ENCODE measurements at regions not wholly inside any gene's neighbourhood (a gene's known extent, or its start where the extent isn't known, plus 50 kb on each side); places are given as distances from the start of the nearest gene placed in this dataset.

GRCh38 chr1:72830606-72831390 is 548.5 kb upstream of the NEGR1 start:
- no peak for DNase-seq (ENCODE audit: low spot score)
- Histone ChIP-seq H3K9me3 (peaks cover 0 to 29% of the 10 kb centered on the region in 2 donors), H3K36me3 (no peaks in the 10 kb centered on the region), H3K4me1 (no peaks in the 10 kb centered on the region), H3K27ac (no peak overlapping the region), H3K27me3 (no peaks in the 10 kb centered on the region), H3K4me3 (no peak overlapping the region)
- TF ChIP-seq, protein P1, sequence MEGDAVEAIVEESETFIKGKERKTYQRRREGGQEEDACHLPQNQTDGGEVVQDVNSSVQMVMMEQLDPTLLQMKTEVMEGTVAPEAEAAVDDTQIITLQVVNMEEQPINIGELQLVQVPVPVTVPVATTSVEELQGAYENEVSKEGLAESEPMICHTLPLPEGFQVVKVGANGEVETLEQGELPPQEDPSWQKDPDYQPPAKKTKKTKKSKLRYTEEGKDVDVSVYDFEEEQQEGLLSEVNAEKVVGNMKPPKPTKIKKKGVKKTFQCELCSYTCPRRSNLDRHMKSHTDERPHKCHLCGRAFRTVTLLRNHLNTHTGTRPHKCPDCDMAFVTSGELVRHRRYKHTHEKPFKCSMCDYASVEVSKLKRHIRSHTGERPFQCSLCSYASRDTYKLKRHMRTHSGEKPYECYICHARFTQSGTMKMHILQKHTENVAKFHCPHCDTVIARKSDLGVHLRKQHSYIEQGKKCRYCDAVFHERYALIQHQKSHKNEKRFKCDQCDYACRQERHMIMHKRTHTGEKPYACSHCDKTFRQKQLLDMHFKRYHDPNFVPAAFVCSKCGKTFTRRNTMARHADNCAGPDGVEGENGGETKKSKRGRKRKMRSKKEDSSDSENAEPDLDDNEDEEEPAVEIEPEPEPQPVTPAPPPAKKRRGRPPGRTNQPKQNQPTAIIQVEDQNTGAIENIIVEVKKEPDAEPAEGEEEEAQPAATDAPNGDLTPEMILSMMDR (IDR thresholded peaks at IDR 0.05), result no peak

DNA sequence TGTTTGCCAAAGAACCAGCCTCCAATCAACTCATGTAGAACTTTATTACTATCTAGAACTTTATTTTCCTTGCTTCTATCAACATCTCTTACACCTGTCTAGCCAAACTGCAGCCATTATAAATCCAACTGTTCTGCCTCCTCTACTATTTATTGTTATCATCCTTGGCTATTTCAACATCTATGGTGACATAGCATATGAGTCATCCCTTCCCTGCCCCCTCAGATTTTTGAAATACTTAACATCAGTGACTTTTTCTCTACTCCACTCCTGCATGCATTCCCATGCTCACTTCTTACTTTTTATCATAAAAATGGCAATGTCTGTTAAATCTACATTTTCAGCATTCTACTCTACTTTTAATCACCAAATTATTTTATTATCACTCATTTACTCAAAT is 544.9 kb upstream of the NEGR1 start:
- peaks cover 0 to 9% of the 10 kb centered on the region in 2 donors for H3K9me3 ChIP-seq
- H3K36me3 ChIP-seq, result no peaks in the 10 kb centered on the region
- no peaks in the 10 kb centered on the region for H3K27me3 ChIP-seq
- H3K4me3 ChIP-seq, result no peak overlapping the region
- no peak overlapping the region for H3K27ac ChIP-seq
- H3K4me1 ChIP-seq, result no peaks in the 10 kb centered on the region
- TF ChIP-seq, protein P1 (IDR thresholded peaks at IDR 0.05), result no peak
- no peak for DNase-seq (ENCODE audit: low spot score)

DNA sequence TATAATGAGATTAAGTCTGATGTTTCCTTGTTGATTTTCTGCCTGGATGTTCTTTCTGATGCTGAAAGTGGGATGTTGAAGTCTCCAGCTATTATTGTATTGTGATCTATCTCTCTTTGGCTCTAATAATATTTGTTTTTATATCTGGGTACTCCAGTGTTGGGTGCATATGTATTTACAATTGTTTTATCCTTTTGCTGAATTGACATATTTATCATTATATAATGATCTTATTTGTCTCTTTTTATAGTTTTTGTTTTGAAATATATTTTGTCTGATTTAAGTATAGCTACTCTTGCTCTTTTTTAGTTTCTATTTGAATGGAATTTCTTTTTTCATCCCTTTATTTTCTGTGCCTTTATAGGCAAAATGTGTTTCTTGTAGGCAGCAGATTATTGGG is 522.2 kb upstream of the NEGR1 start:
- Histone ChIP-seq H3K27me3 (no peaks in the 10 kb centered on the region), H3K4me3 (no peak overlapping the region), H3K36me3 (no peaks in the 10 kb centered on the region), H3K27ac (no peak overlapping the region), H3K4me1 (no peaks in the 10 kb centered on the region), H3K9me3 (no peaks in the 10 kb centered on the region)
- DNase-seq (ENCODE audit: low spot score), result no peak
- TF ChIP-seq, protein P1 (IDR thresholded peaks at IDR 0.05), result no peak

GRCh38 chr1:72781038-72781437 is 498.7 kb upstream of the NEGR1 start:
- H3K36me3 ChIP-seq, result no peaks in the 10 kb centered on the region
- TF ChIP-seq, protein P1 (IDR thresholded peaks at IDR 0.05), result no peak
- DNase-seq (ENCODE audit: low spot score), result no peak
- H3K27ac ChIP-seq, result no peak overlapping the region
- H3K9me3 ChIP-seq, result no peaks in the 10 kb centered on the region
- H3K4me3 ChIP-seq, result no peak overlapping the region
- no peaks in the 10 kb centered on the region for H3K27me3 ChIP-seq
- H3K4me1 ChIP-seq, result no peaks in the 10 kb centered on the region

GRCh38 chr1:72780212-72780611 is 497.9 kb upstream of the NEGR1 start:
- TF ChIP-seq, protein P1 (IDR thresholded peaks at IDR 0.05), result no peak
- DNase-seq (ENCODE audit: low spot score), result no peak
- no peaks in the 10 kb centered on the region for H3K27me3 ChIP-seq
- H3K9me3 ChIP-seq, result no peaks in the 10 kb centered on the region
- no peak overlapping the region for H3K4me3 ChIP-seq
- no peaks in the 10 kb centered on the region for H3K36me3 ChIP-seq
- no peak overlapping the region for H3K27ac ChIP-seq
- H3K4me1 ChIP-seq, result no peaks in the 10 kb centered on the region

DNA sequence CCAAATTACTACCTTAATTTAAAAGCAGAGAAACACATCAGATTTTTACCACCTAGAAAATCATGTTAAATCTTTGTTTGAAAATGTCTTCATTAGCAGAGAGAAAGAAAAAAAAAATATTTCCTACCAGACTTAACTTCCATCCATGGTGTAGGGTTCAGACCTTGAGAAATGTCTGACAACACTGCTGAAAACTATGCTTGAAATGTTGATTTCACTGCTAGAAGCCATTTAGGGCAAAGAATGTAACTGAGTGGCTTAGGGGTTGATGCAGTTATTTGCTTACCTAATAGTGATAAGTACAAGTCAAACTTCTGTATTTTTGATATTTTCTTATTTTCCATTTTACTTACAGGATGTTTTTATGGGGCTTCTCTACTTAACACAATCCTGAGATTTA is 495.6 kb upstream of the NEGR1 start:
- Histone ChIP-seq H3K27ac (no peak overlapping the region), H3K4me3 (no peak overlapping the region), H3K36me3 (no peaks in the 10 kb centered on the region), H3K27me3 (no peaks in the 10 kb centered on the region), H3K4me1 (no peaks in the 10 kb centered on the region), H3K9me3 (no peaks in the 10 kb centered on the region)
- no peak for DNase-seq (ENCODE audit: low spot score)
- TF ChIP-seq, protein P1 (IDR thresholded peaks at IDR 0.05), result no peak

Measured in right atrium auricular region (tissue), 2 donors.